ENCODE measurements at regions not wholly inside any gene's neighbourhood (a gene's known extent, or its start where the extent isn't known, plus 50 kb on each side); places are given as distances from the start of the nearest gene placed in this dataset.

GRCh38 chr1:189939967-189940366, 537.7 kb downstream of the BRINP3 start:
- no peaks in the 10 kb centered on the region for H3K9me3 ChIP-seq
- WGBS, 2 donors, result 23 to 42% methylated on average over 1 of the region's 1 CpG
- intact Hi-C loops (cut with DNase I), result no loop called here
- no peak overlapping the region for H3K27ac ChIP-seq
- no peak overlapping the region for H3K4me3 ChIP-seq
- no peaks in the 10 kb centered on the region for H3K27me3 ChIP-seq
- no peaks in the 10 kb centered on the region for H3K36me3 ChIP-seq
- no peak for DNase-seq
- H3K4me1 ChIP-seq, result peaks cover 0 to 5% (median 0%) of the 10 kb centered on the region in 4 donors
- TF ChIP-seq POLR2A (IDR thresholded peaks at IDR 0.05) (no peak), CTCF (IDR thresholded peaks at IDR 0.05) (no peak), POLR2AphosphoS5 (IDR thresholded peaks at IDR 0.05) (no peak), EP300 (IDR thresholded peaks at IDR 0.05) (no peak)

GRCh38 chr1:189941922-189942321, 535.7 kb downstream of the BRINP3 start:
- Histone ChIP-seq H3K4me1 (peaks cover 0 to 5% (median 0%) of the 10 kb centered on the region in 4 donors), H3K27ac (no peak overlapping the region), H3K4me3 (no peak overlapping the region), H3K27me3 (no peaks in the 10 kb centered on the region), H3K36me3 (no peaks in the 10 kb centered on the region), H3K9me3 (no peaks in the 10 kb centered on the region)
- intact Hi-C loops (cut with DNase I), result no loop called here
- no peak for TF ChIP-seq CTCF (IDR thresholded peaks at IDR 0.05)
- no peak for TF ChIP-seq EP300 (IDR thresholded peaks at IDR 0.05)
- no peak for TF ChIP-seq POLR2AphosphoS5 (IDR thresholded peaks at IDR 0.05)
- TF ChIP-seq POLR2A (IDR thresholded peaks at IDR 0.05), result no peak
- 64 to 85% methylated on average over 1 of the region's 1 CpG for WGBS, 2 donors
- DNase-seq, result no peak

GRCh38 chr1:189958756-189959155, 518.9 kb downstream of the BRINP3 start:
- intact Hi-C loops (cut with DNase I), result no loop called here
- Histone ChIP-seq H3K27me3 (no peaks in the 10 kb centered on the region), H3K27ac (no peak overlapping the region), H3K4me1 (peaks cover 0 to 19% (median 13%) of the 10 kb centered on the region in 4 donors), H3K4me3 (no peak overlapping the region), H3K36me3 (no peaks in the 10 kb centered on the region), H3K9me3 (no peaks in the 10 kb centered on the region)
- DNase-seq, result no peak
- TF ChIP-seq POLR2AphosphoS5 (IDR thresholded peaks at IDR 0.05), result no peak
- no peak for TF ChIP-seq EP300 (IDR thresholded peaks at IDR 0.05)
- no peak for TF ChIP-seq POLR2A (IDR thresholded peaks at IDR 0.05)
- no peak for TF ChIP-seq CTCF (IDR thresholded peaks at IDR 0.05)
- WGBS, 2 donors, result 84 to 87% methylated on average over 1 of the region's 1 CpG

- TF ChIP-seq CTCF (IDR thresholded peaks at IDR 0.05) (no peak), EP300 (IDR thresholded peaks at IDR 0.05) (no peak), POLR2AphosphoS5 (IDR thresholded peaks at IDR 0.05) (no peak)
- no peaks in the 10 kb centered on the region for H3K27me3 ChIP-seq
- peaks cover 0 to 19% (median 13%) of the 10 kb centered on the region in 4 donors for H3K4me1 ChIP-seq
- intact Hi-C loops (cut with DNase I), result no loop called here
- no peak overlapping the region for H3K4me3 ChIP-seq
- no peak overlapping the region for H3K27ac ChIP-seq
- 27 to 53% methylated on average over 1 of the region's 1 CpG for WGBS, 2 donors
- no peaks in the 10 kb centered on the region for H3K36me3 ChIP-seq
- DNase-seq, result no peak
- no peaks in the 10 kb centered on the region for H3K9me3 ChIP-seq
Measured at GRCh38 chr1:189960769-189961168, 516.9 kb downstream of the BRINP3 start.

- H3K4me3 ChIP-seq, result no peak overlapping the region
- intact Hi-C loops (cut with DNase I), result no loop called here
- DNase-seq, result no peak
- peaks cover 0 to 19% (median 13%) of the 10 kb centered on the region in 4 donors for H3K4me1 ChIP-seq
- no peaks in the 10 kb centered on the region for H3K27me3 ChIP-seq
- no peak overlapping the region for H3K27ac ChIP-seq
- no peak for TF ChIP-seq EP300 (IDR thresholded peaks at IDR 0.05)
- no peak for TF ChIP-seq CTCF (IDR thresholded peaks at IDR 0.05)
- TF ChIP-seq POLR2AphosphoS5 (IDR thresholded peaks at IDR 0.05), result no peak
- no peak for TF ChIP-seq POLR2A (IDR thresholded peaks at IDR 0.05)
- no peaks in the 10 kb centered on the region for H3K36me3 ChIP-seq
- H3K9me3 ChIP-seq, result no peaks in the 10 kb centered on the region
Measured at GRCh38 chr1:189962181-189962580, 515.5 kb downstream of the BRINP3 start.

Data from sigmoid colon (tissue), 6 donors.